Right cardiac atrium (tissue), 5 donors: ENCODE measurements at regions not wholly inside any gene's neighbourhood (a gene's known extent, or its start where the extent isn't known, plus 50 kb on each side); places are given as distances from the start of the nearest gene placed in this dataset.
"Not testable (repeated sequence)": the region's sequence is repeated elsewhere in the genome, so short reads cannot be mapped to it uniquely, and the experiment has no call there.

Experiments used
- ATAC-seq, 2 donors: fragments of 200-7000 bp; cut with Tn5 transposase; one replicate each; pipeline versions ENCODE4 v1.8.0 to v1.9.1; 2020; ENCODE audit warnings: moderate library complexity in 2 of 2, mild to moderate bottlenecking in 1 of 2
- DNase-seq, 3 donors: peaks; one replicate each; pipeline ENCODE4 v3.0.0-alpha.2; 2020
- H3K27ac ChIP-seq: one replicate; pipeline ENCODE4 v1.5.1; 2013; ENCODE audit warnings: mild to moderate bottlenecking, low read length, control low read depth, moderate library complexity
- H3K27me3 ChIP-seq: one replicate; pipeline ENCODE4 v1.6.1; 2013; ENCODE audit not compliant: control insufficient read depth, insufficient read depth
- H3K4me1 ChIP-seq: one replicate; pipeline ENCODE4 v1.6.1; 2013; ENCODE audit warnings: low read length; ENCODE audit not compliant: control insufficient read depth, insufficient read depth
- H3K4me3 ChIP-seq: one replicate; pipeline ENCODE4 v1.5.1; 2013; ENCODE audit warnings: low read length, control low read depth
- H3K9me3 ChIP-seq: one replicate; pipeline ENCODE4 v1.6.1; 2013; ENCODE audit warnings: low read length; ENCODE audit not compliant: control insufficient read depth
- WGBS: extraction: QIAGEN DNeasy Blood & Tissue Kit; methylation state at CpG from one replicate; pipeline ENCODE4 v1.1.7; 2013; 5-methylcytosine and 5-hydroxymethylcytosine counted together
- intact Hi-C, 4 donors: fragments of 100-400 bp; cut with DNase I; formaldehyde crosslinking; loops; one replicate each; pipeline versions ENCODE4 v1.11.0 to v1.14.0; 2022 to 2023
- donor health status: healthy with polysubstance abuse.
- donor health status: DM: no; HTN: yes; CAD: no.
- donor health status: DM: no; HTN: no; CAD: no.
- donor health status: DM: no; HTN: yes; CAD: no; lungs with severe emphysema.
- donor health status: DM: yes; HTN: yes; CAD: no.

DNA sequence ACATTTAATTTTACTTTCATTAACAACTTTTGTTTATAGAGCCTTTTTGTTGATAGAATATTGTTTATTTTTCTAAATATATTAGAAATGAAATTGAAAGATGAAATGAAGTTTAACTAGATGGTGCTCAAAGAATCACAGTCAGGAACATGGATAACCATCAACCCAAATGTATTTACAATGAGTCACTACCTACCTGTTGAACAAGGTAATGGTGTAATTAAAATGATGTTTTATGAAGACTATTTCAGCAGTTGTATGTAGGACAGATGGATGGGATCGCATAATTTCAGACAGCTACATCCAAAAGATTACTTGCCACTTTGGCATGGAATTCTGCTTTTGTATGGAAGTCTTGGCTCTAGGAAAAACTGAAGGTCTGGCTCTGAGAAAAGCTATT, 403.6 kb upstream of the SLC10A2 start:
- H3K4me1 ChIP-seq: no peaks in the 10 kb centered on the region
- ATAC-seq (no peak), DNase-seq (no peak)
- H3K9me3 ChIP-seq: no peaks in the 10 kb centered on the region
- H3K27ac ChIP-seq: no peak overlapping the region
- H3K27me3 ChIP-seq: no peaks in the 10 kb centered on the region
- WGBS: 71% methylated on average over 1 of the region's 1 CpG
- intact Hi-C loops: no loop called here
- H3K4me3 ChIP-seq: no peak overlapping the region

GRCh38 chr13:103466761-103467160, 400.5 kb upstream of the SLC10A2 start:
- H3K4me1 ChIP-seq: no peaks in the 10 kb centered on the region
- ATAC-seq (no peak), DNase-seq (no peak)
- H3K27me3 ChIP-seq: no peaks in the 10 kb centered on the region
- intact Hi-C loops: no loop called here
- no peaks in the 10 kb centered on the region for H3K9me3 ChIP-seq
- 81% methylated on average over 5 of the region's 5 CpGs for WGBS
- no peak overlapping the region for H3K27ac ChIP-seq
- no peak overlapping the region for H3K4me3 ChIP-seq

DNA sequence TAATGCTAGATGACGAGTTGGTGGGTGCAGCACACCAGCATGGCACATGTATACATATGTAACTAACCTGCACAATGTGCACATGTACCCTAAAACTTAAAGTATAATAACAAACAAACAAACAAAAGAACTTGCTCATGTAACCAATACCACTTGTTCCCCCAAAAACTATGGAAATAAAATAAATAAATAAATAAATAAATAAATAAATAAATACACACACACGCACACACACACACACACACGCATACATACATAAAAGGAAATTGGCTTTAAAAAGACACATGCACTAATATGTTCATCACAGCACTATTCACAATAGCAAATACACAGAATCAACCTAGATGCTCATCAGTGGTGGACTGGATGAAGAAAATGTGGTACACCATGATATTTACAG, 394.0 kb upstream of the SLC10A2 start:
- H3K9me3 ChIP-seq, H3K4me3 ChIP-seq, intact Hi-C loops, DNase-seq, H3K27me3 ChIP-seq, H3K27ac ChIP-seq, H3K4me1 ChIP-seq, ATAC-seq: not testable (repeated sequence)
- 74% methylated on average over 3 of the region's 3 CpGs for WGBS

DNA sequence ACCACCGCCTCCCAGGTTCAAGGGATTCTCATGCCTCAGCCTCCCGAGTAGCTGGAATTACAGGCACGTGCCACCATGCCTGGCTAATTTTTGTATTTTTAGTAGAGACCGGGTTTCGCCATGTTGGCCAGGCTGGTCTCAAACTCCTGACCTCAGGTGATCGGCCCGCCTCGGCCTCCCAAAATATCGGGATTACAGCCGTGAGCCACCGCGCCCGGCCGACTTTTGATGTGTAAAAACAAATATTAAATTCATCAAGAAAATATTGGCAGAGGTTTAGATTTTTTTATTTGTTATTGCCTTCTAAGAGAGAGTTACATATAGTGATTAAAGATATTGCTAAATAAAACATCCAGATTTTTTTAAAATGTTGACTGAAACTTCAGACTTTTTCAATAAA, 390.8 kb upstream of the SLC10A2 start:
- peak in 1 of 3 donors; percentile 22 for DNase-seq
- H3K9me3 ChIP-seq, intact Hi-C loops, H3K4me3 ChIP-seq, H3K4me1 ChIP-seq, H3K27ac ChIP-seq, ATAC-seq, H3K27me3 ChIP-seq: not testable (repeated sequence)
- 97% methylated on average over 14 of the region's 14 CpGs for WGBS

DNA sequence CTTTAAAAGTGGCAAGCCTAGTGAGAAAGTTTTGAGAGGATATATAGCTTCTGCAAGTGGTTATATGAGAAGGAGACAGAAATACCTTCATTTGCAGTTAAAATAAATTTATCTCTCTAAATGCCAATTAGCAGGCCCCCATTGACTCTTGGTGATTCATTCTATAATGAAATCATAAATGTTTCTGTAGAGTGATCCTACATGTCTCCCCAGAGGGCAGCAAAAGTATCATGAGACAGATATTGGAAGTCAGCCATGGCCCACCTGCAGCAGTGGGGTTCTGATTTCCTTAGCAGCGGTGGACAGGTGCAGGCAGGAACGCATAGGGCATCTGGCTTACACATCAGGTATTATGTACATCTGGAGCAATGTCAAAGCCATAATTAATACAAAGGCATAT, 385.4 kb upstream of the SLC10A2 start:
- Histone ChIP-seq H3K4me3 (no peak overlapping the region), H3K9me3 (no peaks in the 10 kb centered on the region), H3K4me1 (no peaks in the 10 kb centered on the region), H3K27me3 (no peaks in the 10 kb centered on the region), H3K27ac (no peak overlapping the region)
- DNase-seq (no peak), ATAC-seq (no peak)
- 77% methylated on average over 2 of the region's 2 CpGs for WGBS
- intact Hi-C loops: no loop called here

GRCh38 chr13:103443604-103444003, 377.4 kb upstream of the SLC10A2 start:
- ATAC-seq: no peak
- H3K9me3 ChIP-seq: no peaks in the 10 kb centered on the region
- H3K4me1 ChIP-seq: no peaks in the 10 kb centered on the region
- H3K4me3 ChIP-seq: no peak overlapping the region
- 78% methylated on average over 4 of the region's 4 CpGs for WGBS
- DNase-seq: no peak
- H3K27me3 ChIP-seq: no peaks in the 10 kb centered on the region
- no peak overlapping the region for H3K27ac ChIP-seq
- intact Hi-C loops: no loop called here

- no peak for ATAC-seq
- H3K4me1 ChIP-seq: no peaks in the 10 kb centered on the region
- H3K27ac ChIP-seq: no peak overlapping the region
- H3K9me3 ChIP-seq: no peaks in the 10 kb centered on the region
- DNase-seq: no peak
- H3K4me3 ChIP-seq: no peak overlapping the region
- 57% methylated on average over 1 of the region's 1 CpG for whole genome bisulfite sequencing
- intact Hi-C loops: no loop called here
- no peaks in the 10 kb centered on the region for H3K27me3 ChIP-seq
Observed at GRCh38 chr13:103437651-103438050, 371.4 kb upstream of the SLC10A2 start.

- Histone ChIP-seq H3K4me3 (no peak overlapping the region), H3K27ac (no peak overlapping the region), H3K4me1 (no peaks in the 10 kb centered on the region), H3K9me3 (no peaks in the 10 kb centered on the region), H3K27me3 (no peaks in the 10 kb centered on the region)
- ATAC-seq (no peak), DNase-seq (no peak)
- 74% methylated on average over 10 of the region's 10 CpGs for WGBS
- intact Hi-C loops: no loop called here
Observed at GRCh38 chr13:103436057-103436654, 369.9 kb upstream of the SLC10A2 start.

DNA sequence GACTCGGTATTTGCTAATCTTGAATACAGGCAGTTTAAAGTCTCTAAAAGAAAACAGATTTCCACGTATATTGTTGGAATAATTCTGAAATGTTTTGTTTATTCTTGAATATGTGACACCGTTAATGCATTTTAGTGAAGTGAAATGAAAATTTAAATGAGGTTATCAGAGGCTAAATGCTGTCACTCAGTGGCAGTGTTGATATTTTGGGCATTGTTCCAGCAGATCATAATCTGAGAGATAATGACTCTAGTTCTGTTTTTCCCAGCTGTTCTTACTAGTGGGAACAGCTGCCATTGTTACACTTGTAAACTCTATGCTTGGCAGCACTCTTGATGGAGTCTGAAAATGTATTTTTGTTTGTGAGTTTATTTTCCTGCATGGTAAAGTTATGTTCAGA, 365.6 kb upstream of the SLC10A2 start:
- ATAC-seq (no peak), DNase-seq (no peak)
- intact Hi-C loops: no loop called here
- Histone ChIP-seq H3K4me3 (no peak overlapping the region), H3K9me3 (no peaks in the 10 kb centered on the region), H3K27ac (no peak overlapping the region), H3K27me3 (no peaks in the 10 kb centered on the region), H3K4me1 (no peaks in the 10 kb centered on the region)
- WGBS: 43% methylated on average over 3 of the region's 3 CpGs

GRCh38 chr13:103430368-103430767, 364.2 kb upstream of the SLC10A2 start:
- no peaks in the 10 kb centered on the region for H3K27me3 ChIP-seq
- no peak for ATAC-seq
- DNase-seq: no peak
- 90% methylated on average over 4 of the region's 4 CpGs for WGBS
- intact Hi-C loops: no loop called here
- H3K4me1 ChIP-seq: no peaks in the 10 kb centered on the region
- no peak overlapping the region for H3K4me3 ChIP-seq
- H3K9me3 ChIP-seq: no peaks in the 10 kb centered on the region
- no peak overlapping the region for H3K27ac ChIP-seq

GRCh38 chr13:103410002-103410401, 343.8 kb upstream of the SLC10A2 start:
- intact Hi-C loops: no loop called here
- ATAC-seq (no peak), DNase-seq (no peak)
- 77% methylated on average over 4 of the region's 4 CpGs for WGBS
- Histone ChIP-seq H3K27ac (no peak overlapping the region), H3K4me3 (no peak overlapping the region), H3K4me1 (no peaks in the 10 kb centered on the region), H3K27me3 (no peaks in the 10 kb centered on the region), H3K9me3 (no peaks in the 10 kb centered on the region)

GRCh38 chr13:103406967-103407366, 340.8 kb upstream of the SLC10A2 start:
- Histone ChIP-seq H3K4me3 (no peak overlapping the region), H3K27ac (no peak overlapping the region), H3K27me3 (no peaks in the 10 kb centered on the region), H3K4me1 (no peaks in the 10 kb centered on the region), H3K9me3 (no peaks in the 10 kb centered on the region)
- 64% methylated on average over 5 of the region's 5 CpGs for WGBS
- DNase-seq (no peak), ATAC-seq (no peak)
- intact Hi-C loops: no loop called here
